H9 (cell line): ENCODE measurements at regions not wholly inside any gene's neighbourhood (a gene's known extent, or its start where the extent isn't known, plus 50 kb on each side); places are given as distances from the start of the nearest gene placed in this dataset.

Experiments used
- DNase-seq: peaks from one replicate; pipeline ENCODE4 v3.0.0-alpha.2; 2017
- H2AFZ ChIP-seq: one replicate; pipeline ENCODE4 v1.6.1; 2013; ENCODE audit warnings: mild to moderate bottlenecking, low read length, control low read depth, moderate library complexity
- H2AK5ac ChIP-seq: 2 replicates; pipeline ENCODE4 v1.6.1; 2013; ENCODE audit warnings: low read length, control low read depth, mixed read lengths; ENCODE audit not compliant: insufficient read length
- H2BK120ac ChIP-seq: one replicate; pipeline ENCODE4 v1.6.1; 2013; ENCODE audit warnings: low read depth, mild to moderate bottlenecking, low read length, control low read depth, inconsistent platforms; ENCODE audit not compliant: poor library complexity, severe bottlenecking
- H2BK12ac ChIP-seq: 2 replicates; pipeline ENCODE4 v1.6.1; 2013; ENCODE audit warnings: low read length, control low read depth, mixed read lengths, low read depth; ENCODE audit not compliant: insufficient read length
- H2BK15ac ChIP-seq: 2 replicates; pipeline ENCODE4 v1.6.1; 2013; ENCODE audit warnings: low read depth, low read length, control low read depth
- H2BK20ac ChIP-seq: one replicate; pipeline ENCODE4 v1.6.1; 2013; ENCODE audit warnings: low read depth, mild to moderate bottlenecking, low read length, control low read depth, inconsistent platforms; ENCODE audit not compliant: poor library complexity, severe bottlenecking
- H2BK5ac ChIP-seq: 2 replicates; pipeline ENCODE4 v1.6.1; 2013; ENCODE audit warnings: low read length, control low read depth, mixed read lengths; ENCODE audit not compliant: insufficient read length
- H3K14ac ChIP-seq: 2 replicates; pipeline ENCODE4 v1.6.1; 2013; ENCODE audit warnings: low read length, control low read depth; ENCODE audit not compliant: insufficient read depth
- H3K18ac ChIP-seq: 2 replicates; pipeline ENCODE4 v1.6.1; 2013; ENCODE audit warnings: low read depth, mild to moderate bottlenecking, mixed read lengths, low read length, control low read depth; ENCODE audit not compliant: insufficient read length
- H3K23ac ChIP-seq: 2 replicates; pipeline ENCODE4 v1.6.1; 2013; ENCODE audit warnings: low read length, control low read depth, mixed read lengths, low read depth; ENCODE audit not compliant: insufficient read length
- H3K23me2 ChIP-seq: 2 replicates; pipeline ENCODE4 v1.6.1; 2013; ENCODE audit warnings: low read depth, mild to moderate bottlenecking, mixed read lengths, low read length, control low read depth; ENCODE audit not compliant: insufficient read length, poor library complexity, severe bottlenecking
- H3K27ac ChIP-seq: 2 replicates; pipeline ENCODE4 v1.5.1; 2013; ENCODE audit warnings: low read length, control low read depth, mixed read lengths, low read depth; ENCODE audit not compliant: insufficient read length
- H3K27me3 ChIP-seq: 2 replicates; pipeline ENCODE4 v1.6.1; 2013; ENCODE audit warnings: low read length, control low read depth, inconsistent platforms; ENCODE audit not compliant: insufficient read depth
- H3K4ac ChIP-seq: 2 replicates; pipeline ENCODE4 v1.6.1; 2013; ENCODE audit warnings: low read depth, mild to moderate bottlenecking, control low read depth, inconsistent platforms, low read length, moderate library complexity
- H3K4me1 ChIP-seq: 2 replicates; pipeline ENCODE4 v1.6.1; 2013; ENCODE audit warnings: low read length, control low read depth, inconsistent platforms; ENCODE audit not compliant: insufficient read depth
- H3K4me2 ChIP-seq: 2 replicates; pipeline ENCODE4 v1.6.1; 2013; ENCODE audit warnings: low read length, control low read depth, mixed read lengths; ENCODE audit not compliant: insufficient read length, insufficient read depth
- H3K56ac ChIP-seq: 2 replicates; pipeline ENCODE4 v1.6.1; 2013; ENCODE audit warnings: low read depth, mild to moderate bottlenecking, mixed read lengths, low read length, control low read depth; ENCODE audit not compliant: insufficient read length
- H3K79me1 ChIP-seq: 2 replicates; pipeline ENCODE4 v1.6.1; 2013; ENCODE audit warnings: low read depth, mild to moderate bottlenecking, moderate library complexity, low read length, control low read depth, inconsistent platforms; ENCODE audit not compliant: insufficient read depth, poor library complexity, severe bottlenecking
- H3K79me2 ChIP-seq: 2 replicates; pipeline ENCODE4 v1.6.1; 2013; ENCODE audit warnings: low read length, control low read depth, inconsistent platforms; ENCODE audit not compliant: insufficient read depth
- H3K9ac ChIP-seq: 2 replicates; pipeline ENCODE4 v1.6.1; 2013; ENCODE audit warnings: low read length, control low read depth, mixed read lengths; ENCODE audit not compliant: insufficient read length; ENCODE audit errors: extremely low read depth
- H3K9me3 ChIP-seq: one replicate; pipeline ENCODE4 v1.6.1; 2013; ENCODE audit warnings: low read depth, low read length, inconsistent platforms; ENCODE audit not compliant: control insufficient read depth
- H3T11ph ChIP-seq: one replicate; pipeline ENCODE4 v1.6.1; 2013; ENCODE audit warnings: mild to moderate bottlenecking, low read length, control low read depth, inconsistent platforms
- H4K20me1 ChIP-seq: one replicate; pipeline ENCODE4 v1.6.1; 2013; ENCODE audit not compliant: control insufficient read depth, insufficient read length, insufficient read depth
- H4K5ac ChIP-seq: 2 replicates; pipeline ENCODE4 v1.6.1; 2013; ENCODE audit warnings: low read depth, mild to moderate bottlenecking, mixed read lengths, low read length, control low read depth; ENCODE audit not compliant: insufficient read length
- H4K8ac ChIP-seq: replicated peaks from 2 replicates; pipeline ENCODE4 v1.6.1; 2013; ENCODE audit warnings: low read length, control low read depth, mixed read lengths, low read depth; ENCODE audit not compliant: insufficient read length
- H4K91ac ChIP-seq: 2 replicates; pipeline ENCODE4 v1.6.1; 2013; ENCODE audit warnings: low read depth, mild to moderate bottlenecking, moderate library complexity, mixed read lengths, low read length, control low read depth; ENCODE audit not compliant: insufficient read length
- H3K27ac Mint-ChIP-seq, 3 experiments: 2 replicates in 2 of 3; 3 replicates in 1 of 3; pipeline ENCODE4 v1.8.0; 2020 to 2021; ENCODE audit warnings: mixed read lengths in 3 of 3, mild to moderate bottlenecking in 1 of 3, moderate library complexity in 1 of 3
- H3K27me3 Mint-ChIP-seq: 2 replicates; pipeline ENCODE4 v1.8.0; 2021; ENCODE audit warnings: low read depth, mild to moderate bottlenecking, moderate library complexity, mixed read lengths
- H3K36me3 Mint-ChIP-seq, 3 experiments: 2 replicates in 2 of 3; 3 replicates in 1 of 3; pipeline ENCODE4 v1.8.0; 2020 to 2021; ENCODE audit warnings: low read depth in 3 of 3, mixed read lengths in 3 of 3; ENCODE audit not compliant: insufficient read depth in 1 of 3
- H3K4me1 Mint-ChIP-seq, 2 experiments: 2 replicates each; pipeline ENCODE4 v1.8.0; 2020; ENCODE audit warnings: mixed read lengths in 2 of 2
- H3K4me3 Mint-ChIP-seq, 2 experiments: 2 replicates in 1 of 2; 3 replicates in 1 of 2; pipeline ENCODE4 v1.8.0; 2020 to 2021; ENCODE audit warnings: mild to moderate bottlenecking in 2 of 2, mixed read lengths in 2 of 2, moderate library complexity in 1 of 2
- H3K9me3 Mint-ChIP-seq, 2 experiments: 2 replicates in 1 of 2; 3 replicates in 1 of 2; pipeline ENCODE4 v1.8.0; 2020; ENCODE audit warnings: mild to moderate bottlenecking in 2 of 2, mixed read lengths in 2 of 2, moderate library complexity in 1 of 2
- CTCF ChIP-seq: fragments of 200-600 bp; sonication (generic); conservative IDR thresholded peaks from 3 replicates; pipeline ENCODE4 v1.8.0; 2021; ENCODE audit warnings: antibody characterized with exemption, mild to moderate bottlenecking
- WGBS: extraction: QIAGEN DNeasy Blood & Tissue Kit; methylation state at CpG from one replicate; pipeline ENCODE4 v1.1.7; 2013; ENCODE audit warnings: missing lambda C conversion rate, low lambda C conversion rate, mixed read lengths; ENCODE audit not compliant: insufficient read length; ENCODE audit errors: extremely low coverage; 5-methylcytosine and 5-hydroxymethylcytosine counted together

DNA sequence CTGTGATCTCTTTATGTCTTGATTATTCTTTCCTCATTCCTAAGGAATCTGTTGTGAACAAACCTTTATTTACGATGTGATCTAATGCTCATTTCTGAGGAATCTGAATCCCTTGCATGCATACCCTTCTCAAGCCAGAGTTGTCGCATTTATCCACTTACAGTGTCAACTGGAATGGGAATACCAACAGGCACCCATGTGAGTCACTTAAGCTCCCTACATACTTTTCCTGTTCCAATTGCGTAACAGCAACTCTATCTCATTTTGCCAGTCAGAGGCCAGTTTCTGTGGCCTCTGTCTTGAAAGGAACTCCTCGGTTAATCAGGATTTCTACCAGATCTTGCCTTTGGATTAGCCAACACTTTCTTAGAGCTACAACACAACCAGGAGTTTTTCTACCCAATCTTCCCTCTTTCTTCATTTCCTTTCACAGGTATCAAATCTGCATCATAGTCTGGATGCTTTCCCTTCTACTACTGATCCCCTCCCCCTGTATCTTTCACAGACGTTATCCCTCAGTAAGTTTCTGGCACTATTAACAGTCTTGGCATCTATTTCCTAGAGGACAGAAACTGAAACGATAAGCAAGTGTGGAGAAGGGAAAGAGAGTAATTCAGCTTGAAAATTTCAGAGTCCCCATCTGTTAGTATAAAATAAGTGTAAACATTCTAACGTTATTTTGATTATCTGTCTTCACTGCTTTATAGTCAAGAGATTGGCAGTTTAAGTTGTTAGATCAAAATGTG, 66.8 kb upstream of the BCHE start:
- WGBS = no CpG with 5 or more reads among the region's 7 CpGs
- no peak overlapping the region for H3T11ph ChIP-seq

More for the DNA sequence above, 66.8 kb upstream of the BCHE start:
- H3K79me1 ChIP-seq = no peaks in the 10 kb centered on the region
- H3K9me3 Mint-ChIP-seq = peaks cover 3 to 4% of the 10 kb centered on the region in 2 experiments; a peak in 3 of 5 replicates
- no peaks in the 10 kb centered on the region for H3K4me1 ChIP-seq
- H3K18ac ChIP-seq = no peak overlapping the region
- no peak overlapping the region for H2BK15ac ChIP-seq
- H3K4me1 Mint-ChIP-seq = peaks cover 7% of the 10 kb centered on the region in 2 experiments
- no peak overlapping the region for H3K4ac ChIP-seq
- no peak overlapping the region for H2BK120ac ChIP-seq
- H3K23me2 ChIP-seq = no peaks in the 10 kb centered on the region
- no peak overlapping the region for H3K56ac ChIP-seq
- no peak overlapping the region for H3K23ac ChIP-seq
- H3K36me3 Mint-ChIP-seq = no peaks in the 10 kb centered on the region
- DNase-seq = no peak
- no peak for TF ChIP-seq CTCF
- H3K27ac ChIP-seq = no peak overlapping the region
- H3K14ac ChIP-seq = no peak overlapping the region
- H2BK20ac ChIP-seq = no peak overlapping the region
- H4K8ac ChIP-seq = no peak overlapping the region
- no peak overlapping the region for H4K5ac ChIP-seq
- H3K27me3 Mint-ChIP-seq = no peaks in the 10 kb centered on the region
- H3K4me2 ChIP-seq = no peak overlapping the region
- no peaks in the 10 kb centered on the region for H3K9me3 ChIP-seq
- no peak overlapping the region for H4K91ac ChIP-seq
- no peak overlapping the region for H3K9ac ChIP-seq
- no peak overlapping the region; a peak in 1 of 7 replicates for H3K27ac Mint-ChIP-seq
- H3K27me3 ChIP-seq = no peaks in the 10 kb centered on the region
- H3K4me3 Mint-ChIP-seq = no peak overlapping the region
- no peak overlapping the region for H2BK12ac ChIP-seq
- no peak overlapping the region for H2AFZ ChIP-seq
- no peaks in the 10 kb centered on the region for H4K20me1 ChIP-seq
- H2BK5ac ChIP-seq = no peak overlapping the region
- no peaks in the 10 kb centered on the region for H3K79me2 ChIP-seq
- H2AK5ac ChIP-seq = no peak overlapping the region
